Stomach (tissue), 4 donors: ENCODE measurements at regions not wholly inside any gene's neighbourhood (a gene's known extent, or its start where the extent isn't known, plus 50 kb on each side); places are given as distances from the start of the nearest gene placed in this dataset.

Source experiments
- EP300 ChIP-seq: sonication (generic); formaldehyde crosslinking; IDR thresholded peaks from one replicate; pipeline ENCODE4 v1.6.1; 2017; ENCODE audit warnings: antibody characterized with exemption
- POLR2A ChIP-seq, 4 donors: fragments of 450-650 bp; IDR thresholded peaks; one replicate each; pipeline ENCODE4 v1.6.1; 2016; ENCODE audit warnings: antibody characterized with exemption in 4 of 4, control low read depth in 2 of 4, mild to moderate bottlenecking in 1 of 4, moderate library complexity in 1 of 4
- POLR2AphosphoS5 ChIP-seq, 3 donors: sonication (generic); formaldehyde crosslinking; IDR thresholded peaks; one replicate each; pipeline ENCODE4 v1.6.1; 2016; ENCODE audit warnings: antibody characterized with exemption in 3 of 3
- TF ChIP-seq, protein P1 (sequence below), 7 experiments: fragments of 450-650 bp in 4 of 7; fragments of 200-600 bp in 3 of 7; sonication (generic) in 3 of 7; IDR thresholded peaks; one replicate each; pipeline ENCODE4 v1.5.1; 2016 to 2019; ENCODE audit warnings: antibody characterized with exemption in 7 of 7, control low read depth in 2 of 7, mild to moderate bottlenecking in 1 of 7

DNA sequence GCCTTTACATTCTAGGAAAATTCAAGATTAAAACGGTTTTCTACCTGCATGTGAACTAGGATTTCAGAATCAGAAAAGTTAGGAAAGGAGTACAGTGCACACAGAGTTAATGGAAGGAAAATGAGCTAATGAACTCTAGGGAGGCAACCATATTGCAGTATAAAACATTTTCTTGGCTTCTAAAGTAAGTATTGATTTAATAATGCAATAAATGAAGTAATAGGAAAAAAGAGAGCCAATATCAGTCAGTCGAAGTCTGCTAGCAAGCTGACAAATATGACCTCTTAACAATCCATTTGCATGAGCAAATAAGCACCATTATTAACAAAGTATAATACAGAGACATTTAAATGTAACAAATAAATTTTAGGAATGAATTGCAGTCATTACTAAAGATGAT is 80.2 kb upstream of the COL3A1 start:
- TF ChIP-seq POLR2A (IDR thresholded peaks at IDR 0.05): no peak
- TF ChIP-seq, protein P1, sequence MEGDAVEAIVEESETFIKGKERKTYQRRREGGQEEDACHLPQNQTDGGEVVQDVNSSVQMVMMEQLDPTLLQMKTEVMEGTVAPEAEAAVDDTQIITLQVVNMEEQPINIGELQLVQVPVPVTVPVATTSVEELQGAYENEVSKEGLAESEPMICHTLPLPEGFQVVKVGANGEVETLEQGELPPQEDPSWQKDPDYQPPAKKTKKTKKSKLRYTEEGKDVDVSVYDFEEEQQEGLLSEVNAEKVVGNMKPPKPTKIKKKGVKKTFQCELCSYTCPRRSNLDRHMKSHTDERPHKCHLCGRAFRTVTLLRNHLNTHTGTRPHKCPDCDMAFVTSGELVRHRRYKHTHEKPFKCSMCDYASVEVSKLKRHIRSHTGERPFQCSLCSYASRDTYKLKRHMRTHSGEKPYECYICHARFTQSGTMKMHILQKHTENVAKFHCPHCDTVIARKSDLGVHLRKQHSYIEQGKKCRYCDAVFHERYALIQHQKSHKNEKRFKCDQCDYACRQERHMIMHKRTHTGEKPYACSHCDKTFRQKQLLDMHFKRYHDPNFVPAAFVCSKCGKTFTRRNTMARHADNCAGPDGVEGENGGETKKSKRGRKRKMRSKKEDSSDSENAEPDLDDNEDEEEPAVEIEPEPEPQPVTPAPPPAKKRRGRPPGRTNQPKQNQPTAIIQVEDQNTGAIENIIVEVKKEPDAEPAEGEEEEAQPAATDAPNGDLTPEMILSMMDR (IDR thresholded peaks at IDR 0.05): no peak
- TF ChIP-seq EP300: no peak
- no peak for TF ChIP-seq POLR2AphosphoS5 (IDR thresholded peaks at IDR 0.05)
